Neural cell (in vitro differentiated cells): ENCODE measurements at regions not wholly inside any gene's neighbourhood (a gene's known extent, or its start where the extent isn't known, plus 50 kb on each side); places are given as distances from the start of the nearest gene placed in this dataset.

Experiments used
- H2AFZ ChIP-seq: fragments of 200-600, 300-800 bp; sonication (generic), shearing (Covaris generic); 2 replicates; pipeline ENCODE4 v1.6.0; 2014; ENCODE audit warnings: low read depth, mild to moderate bottlenecking, antibody characterized with exemption, low read length, moderate library complexity
- H3F3A ChIP-seq: fragments of 200-600 bp; shearing (Covaris generic); 2 replicates; pipeline ENCODE4 v1.6.1; 2016; ENCODE audit warnings: mild to moderate bottlenecking, moderate library complexity, mixed read lengths, antibody characterized with exemption, low read length; ENCODE audit not compliant: insufficient read depth, poor library complexity, severe bottlenecking
- H3K27ac ChIP-seq: fragments of 200-600, 300-800 bp; sonication (generic), shearing (Covaris generic); 2 replicates; pipeline ENCODE4 v1.5.1; 2014; ENCODE audit warnings: mild to moderate bottlenecking, low read length, moderate library complexity
- H3K27me3 ChIP-seq: fragments of 300-800, 200-600 bp; sonication (generic), shearing (Covaris generic); 2 replicates; pipeline ENCODE4 v1.6.0; 2014; ENCODE audit warnings: mild to moderate bottlenecking, low read depth, low read length, moderate library complexity; ENCODE audit not compliant: insufficient read depth
- H3K36me3 ChIP-seq: fragments of 300-800, 200-600 bp; sonication (generic), shearing (Covaris generic); 2 replicates; pipeline ENCODE4 v1.5.1; 2014; ENCODE audit warnings: mild to moderate bottlenecking, antibody characterized with exemption, low read length, moderate library complexity; ENCODE audit not compliant: insufficient read depth
- H3K4me2 ChIP-seq: fragments of 300-800, 200-600 bp; sonication (generic), shearing (Covaris generic); 2 replicates; pipeline ENCODE4 v1.6.0; 2014; ENCODE audit warnings: mild to moderate bottlenecking, low read length
- H3K4me3 ChIP-seq: fragments of 300-800, 200-600 bp; sonication (generic), shearing (Covaris generic); 2 replicates; pipeline ENCODE4 v1.5.1; 2014; ENCODE audit warnings: mild to moderate bottlenecking, low read length, moderate library complexity
- H3K79me2 ChIP-seq: fragments of 200-600 bp; shearing (Covaris generic); replicated peaks from 2 replicates; pipeline ENCODE4 v1.6.0; 2014; ENCODE audit warnings: mild to moderate bottlenecking, low read length, moderate library complexity; ENCODE audit not compliant: insufficient read depth
- H3K9ac ChIP-seq: fragments of 300-800, 200-600 bp; sonication (generic), shearing (Covaris generic); 2 replicates; pipeline ENCODE4 v1.6.1; 2016; ENCODE audit warnings: mild to moderate bottlenecking, low read length, mixed read lengths
- H3K9me2 ChIP-seq: fragments of 200-600 bp; shearing (Covaris generic); 2 replicates; pipeline ENCODE4 v1.6.1; 2016; ENCODE audit warnings: mild to moderate bottlenecking, low read length, mixed read lengths; ENCODE audit not compliant: insufficient read depth
- H3K9me3 ChIP-seq: fragments of 200-600, 300-800 bp; sonication (generic), shearing (Covaris generic); 2 replicates; pipeline ENCODE4 v1.6.1; 2016; ENCODE audit warnings: mild to moderate bottlenecking, mixed run types, low read length, moderate library complexity, mixed read lengths
- H4K20me1 ChIP-seq: fragments of 200-600 bp; shearing (Covaris generic); 2 replicates; pipeline ENCODE4 v1.6.1; 2016; ENCODE audit warnings: mild to moderate bottlenecking, mixed run types; ENCODE audit not compliant: insufficient read depth
- EP300 ChIP-seq: fragments of 450-650 bp; conservative IDR thresholded peaks from 2 replicates; pipeline ENCODE4 v1.6.1; 2014; ENCODE audit warnings: antibody characterized with exemption, mild to moderate bottlenecking, moderate library complexity; ENCODE audit not compliant: poor library complexity, severe bottlenecking
- EZH2 ChIP-seq: fragments of 200-600, 300-800 bp; shearing (Covaris generic), sonication (generic); IDR thresholded peaks from 2 replicates; pipeline ENCODE4 v1.6.1; 2014; ENCODE audit warnings: antibody characterized with exemption, low read length, borderline replicate concordance, mild to moderate bottlenecking; ENCODE audit not compliant: insufficient read depth, poor library complexity, severe bottlenecking
- MXI1 ChIP-seq: fragments of 450-650 bp; conservative IDR thresholded peaks from 2 replicates; pipeline ENCODE4 v1.6.1; 2014; ENCODE audit warnings: antibody characterized with exemption, mild to moderate bottlenecking; ENCODE audit not compliant: poor library complexity, severe bottlenecking
- POLR2AphosphoS5 ChIP-seq: IDR thresholded peaks from 2 replicates; pipeline ENCODE4 v1.6.1; 2012
- RAD21 ChIP-seq: fragments of 450-650 bp; conservative IDR thresholded peaks from 2 replicates; pipeline ENCODE4 v1.6.1; 2014; ENCODE audit warnings: antibody characterized with exemption, mild to moderate bottlenecking, moderate library complexity
- SMC3 ChIP-seq: fragments of 450-650 bp; conservative IDR thresholded peaks from 2 replicates; pipeline ENCODE4 v1.6.1; 2014; ENCODE audit warnings: antibody characterized with exemption, mild to moderate bottlenecking, moderate library complexity; ENCODE audit not compliant: poor library complexity
- TAF1 ChIP-seq: IDR thresholded peaks from 2 replicates; pipeline ENCODE4 v1.6.1; 2012; ENCODE audit warnings: low read depth
- TF ChIP-seq, protein P1 (sequence below): fragments of 450-650 bp; IDR thresholded peaks from 2 replicates; pipeline ENCODE4 v1.5.1; 2014; ENCODE audit warnings: antibody characterized with exemption, mild to moderate bottlenecking, moderate library complexity; ENCODE audit not compliant: poor library complexity, severe bottlenecking
- TF ChIP-seq, protein P2 (sequence below): IDR thresholded peaks from 2 replicates; pipeline ENCODE4 v1.6.1; 2012; ENCODE audit warnings: borderline replicate concordance

GRCh38 chrX:35040871-35041270 is 98.3 kb downstream of the FAM47B start:
- no peak overlapping the region for H2AFZ ChIP-seq
- TF ChIP-seq, protein P1, sequence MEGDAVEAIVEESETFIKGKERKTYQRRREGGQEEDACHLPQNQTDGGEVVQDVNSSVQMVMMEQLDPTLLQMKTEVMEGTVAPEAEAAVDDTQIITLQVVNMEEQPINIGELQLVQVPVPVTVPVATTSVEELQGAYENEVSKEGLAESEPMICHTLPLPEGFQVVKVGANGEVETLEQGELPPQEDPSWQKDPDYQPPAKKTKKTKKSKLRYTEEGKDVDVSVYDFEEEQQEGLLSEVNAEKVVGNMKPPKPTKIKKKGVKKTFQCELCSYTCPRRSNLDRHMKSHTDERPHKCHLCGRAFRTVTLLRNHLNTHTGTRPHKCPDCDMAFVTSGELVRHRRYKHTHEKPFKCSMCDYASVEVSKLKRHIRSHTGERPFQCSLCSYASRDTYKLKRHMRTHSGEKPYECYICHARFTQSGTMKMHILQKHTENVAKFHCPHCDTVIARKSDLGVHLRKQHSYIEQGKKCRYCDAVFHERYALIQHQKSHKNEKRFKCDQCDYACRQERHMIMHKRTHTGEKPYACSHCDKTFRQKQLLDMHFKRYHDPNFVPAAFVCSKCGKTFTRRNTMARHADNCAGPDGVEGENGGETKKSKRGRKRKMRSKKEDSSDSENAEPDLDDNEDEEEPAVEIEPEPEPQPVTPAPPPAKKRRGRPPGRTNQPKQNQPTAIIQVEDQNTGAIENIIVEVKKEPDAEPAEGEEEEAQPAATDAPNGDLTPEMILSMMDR, result no peak
- TF ChIP-seq, protein P2, sequence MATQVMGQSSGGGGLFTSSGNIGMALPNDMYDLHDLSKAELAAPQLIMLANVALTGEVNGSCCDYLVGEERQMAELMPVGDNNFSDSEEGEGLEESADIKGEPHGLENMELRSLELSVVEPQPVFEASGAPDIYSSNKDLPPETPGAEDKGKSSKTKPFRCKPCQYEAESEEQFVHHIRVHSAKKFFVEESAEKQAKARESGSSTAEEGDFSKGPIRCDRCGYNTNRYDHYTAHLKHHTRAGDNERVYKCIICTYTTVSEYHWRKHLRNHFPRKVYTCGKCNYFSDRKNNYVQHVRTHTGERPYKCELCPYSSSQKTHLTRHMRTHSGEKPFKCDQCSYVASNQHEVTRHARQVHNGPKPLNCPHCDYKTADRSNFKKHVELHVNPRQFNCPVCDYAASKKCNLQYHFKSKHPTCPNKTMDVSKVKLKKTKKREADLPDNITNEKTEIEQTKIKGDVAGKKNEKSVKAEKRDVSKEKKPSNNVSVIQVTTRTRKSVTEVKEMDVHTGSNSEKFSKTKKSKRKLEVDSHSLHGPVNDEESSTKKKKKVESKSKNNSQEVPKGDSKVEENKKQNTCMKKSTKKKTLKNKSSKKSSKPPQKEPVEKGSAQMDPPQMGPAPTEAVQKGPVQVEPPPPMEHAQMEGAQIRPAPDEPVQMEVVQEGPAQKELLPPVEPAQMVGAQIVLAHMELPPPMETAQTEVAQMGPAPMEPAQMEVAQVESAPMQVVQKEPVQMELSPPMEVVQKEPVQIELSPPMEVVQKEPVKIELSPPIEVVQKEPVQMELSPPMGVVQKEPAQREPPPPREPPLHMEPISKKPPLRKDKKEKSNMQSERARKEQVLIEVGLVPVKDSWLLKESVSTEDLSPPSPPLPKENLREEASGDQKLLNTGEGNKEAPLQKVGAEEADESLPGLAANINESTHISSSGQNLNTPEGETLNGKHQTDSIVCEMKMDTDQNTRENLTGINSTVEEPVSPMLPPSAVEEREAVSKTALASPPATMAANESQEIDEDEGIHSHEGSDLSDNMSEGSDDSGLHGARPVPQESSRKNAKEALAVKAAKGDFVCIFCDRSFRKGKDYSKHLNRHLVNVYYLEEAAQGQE, result no peak
- TF ChIP-seq MXI1, result no peak
- TF ChIP-seq RAD21, result no peak
- TF ChIP-seq EZH2, result no peak
- TF ChIP-seq SMC3, result no peak
- no peak for TF ChIP-seq EP300
- TF ChIP-seq TAF1, result no peak
- TF ChIP-seq POLR2AphosphoS5, result no peak
- no peak overlapping the region for H3K27ac ChIP-seq
- no peaks in the 10 kb centered on the region for H3K9me2 ChIP-seq
- H3F3A ChIP-seq, result no peaks in the 10 kb centered on the region
- H3K4me3 ChIP-seq, result no peak overlapping the region
- no peak overlapping the region for H3K9ac ChIP-seq
- H3K36me3 ChIP-seq, result no peaks in the 10 kb centered on the region
- H3K4me2 ChIP-seq, result no peak overlapping the region
- no peaks in the 10 kb centered on the region for H3K27me3 ChIP-seq
- no peaks in the 10 kb centered on the region for H3K9me3 ChIP-seq
- H3K79me2 ChIP-seq, result no peaks in the 10 kb centered on the region
- no peaks in the 10 kb centered on the region for H4K20me1 ChIP-seq

DNA sequence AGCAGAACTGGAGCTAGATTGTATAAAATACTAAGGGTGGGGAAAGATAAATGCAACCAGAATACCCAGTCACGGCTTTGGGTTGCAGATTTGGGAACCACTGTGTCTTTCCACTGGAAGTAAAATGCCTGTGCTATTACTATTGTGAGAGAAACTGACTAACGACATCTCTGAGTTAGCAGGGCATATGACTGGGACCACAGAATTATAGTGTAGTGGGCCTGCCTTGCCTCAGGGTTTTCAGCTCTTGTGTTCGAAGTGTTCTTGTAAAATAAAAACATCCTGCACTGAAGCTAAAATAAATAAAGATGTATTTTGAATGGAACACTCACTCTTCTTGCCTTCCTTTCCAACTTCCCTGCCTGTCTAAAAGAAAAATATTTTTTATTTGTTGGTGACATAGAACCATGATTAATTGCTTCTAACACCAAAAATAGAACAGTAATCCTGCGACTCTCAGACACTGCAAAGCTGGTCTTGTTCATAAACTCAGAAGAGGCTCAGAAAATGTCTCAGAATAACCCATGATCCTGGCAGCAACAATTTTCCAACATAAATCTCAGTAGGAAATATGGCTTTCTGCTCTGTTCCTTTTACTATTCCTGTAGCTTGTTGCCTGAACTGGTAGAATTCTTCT is 104.2 kb downstream of the FAM47B start:
- H3K4me2 ChIP-seq, result no peak overlapping the region
- H3K9me2 ChIP-seq, result no peaks in the 10 kb centered on the region
- no peak overlapping the region for H3K27ac ChIP-seq
- H3K36me3 ChIP-seq, result no peaks in the 10 kb centered on the region
- no peak overlapping the region for H2AFZ ChIP-seq
- H3K27me3 ChIP-seq, result no peaks in the 10 kb centered on the region
- TF ChIP-seq, protein P1, result no peak
- TF ChIP-seq EZH2, result no peak
- TF ChIP-seq, protein P2, result no peak
- no peak for TF ChIP-seq EP300
- no peak for TF ChIP-seq POLR2AphosphoS5
- TF ChIP-seq RAD21, result no peak
- no peak for TF ChIP-seq SMC3
- no peak for TF ChIP-seq MXI1
- no peak for TF ChIP-seq TAF1
- H3F3A ChIP-seq, result no peaks in the 10 kb centered on the region
- H4K20me1 ChIP-seq, result no peaks in the 10 kb centered on the region
- H3K9me3 ChIP-seq, result no peaks in the 10 kb centered on the region
- H3K79me2 ChIP-seq, result no peaks in the 10 kb centered on the region
- no peak overlapping the region for H3K9ac ChIP-seq
- no peak overlapping the region for H3K4me3 ChIP-seq
